Neural progenitor cell (in vitro differentiated cells): ENCODE measurements at regions not wholly inside any gene's neighbourhood (a gene's known extent, or its start where the extent isn't known, plus 50 kb on each side); places are given as distances from the start of the nearest gene placed in this dataset.

ENCODE experiments used
- DNase-seq: peaks from one replicate; pipeline ENCODE4 v3.0.0-alpha.2; 2016; ENCODE audit warnings: low spot score
- H2AFZ ChIP-seq: fragments of 200-600 bp; sonication (generic); replicated peaks from 2 replicates; pipeline ENCODE4 v1.6.1; 2016; ENCODE audit warnings: antibody characterized with exemption
- H3F3A ChIP-seq: fragments of 200-600 bp; sonication (generic); 2 replicates; pipeline ENCODE4 v1.6.1; 2016; ENCODE audit warnings: antibody characterized with exemption, low read depth
- H3K27ac ChIP-seq: fragments of 200-600 bp; sonication (generic); 2 replicates; pipeline ENCODE4 v1.5.1; 2016; ENCODE audit warnings: mild to moderate bottlenecking
- H3K27me3 ChIP-seq: fragments of 200-600 bp; sonication (generic); 2 replicates; pipeline ENCODE4 v1.6.1; 2016; ENCODE audit warnings: mild to moderate bottlenecking, moderate library complexity
- H3K36me3 ChIP-seq: fragments of 200-600 bp; sonication (generic); 2 replicates; pipeline ENCODE4 v1.5.1; 2016
- H3K4me1 ChIP-seq: fragments of 200-600 bp; sonication (generic); 2 replicates; pipeline ENCODE4 v1.6.1; 2016; ENCODE audit warnings: mixed run types
- H3K4me2 ChIP-seq: fragments of 200-600 bp; sonication (generic); 2 replicates; pipeline ENCODE4 v1.6.1; 2016
- H3K4me3 ChIP-seq: fragments of 200-600 bp; sonication (generic); 2 replicates; pipeline ENCODE4 v1.5.1; 2016
- H3K79me2 ChIP-seq: fragments of 200-600 bp; sonication (generic); 2 replicates; pipeline ENCODE4 v1.6.1; 2016; ENCODE audit warnings: low read depth
- H3K9ac ChIP-seq: fragments of 200-600 bp; sonication (generic); 2 replicates; pipeline ENCODE4 v1.6.1; 2016
- H3K9me3 ChIP-seq: fragments of 200-600 bp; sonication (generic); 2 replicates; pipeline ENCODE4 v1.5.1; 2016; ENCODE audit warnings: low read depth
- H4K20me1 ChIP-seq: fragments of 200-600 bp; sonication (generic); 2 replicates; pipeline ENCODE4 v1.6.1; 2016; ENCODE audit warnings: low read depth
- H3K27ac Mint-ChIP-seq: 3 replicates; pipeline ENCODE4 v1.8.0; 2021; ENCODE audit warnings: mixed read lengths
- H3K27me3 Mint-ChIP-seq: 2 replicates; pipeline ENCODE4 v1.8.0; 2022; ENCODE audit warnings: low read depth, mild to moderate bottlenecking, inconsistent platforms, moderate library complexity, mixed read lengths; ENCODE audit not compliant: insufficient read depth
- H3K36me3 Mint-ChIP-seq: 3 replicates; pipeline ENCODE4 v1.8.0; 2021; ENCODE audit warnings: mixed read lengths
- H3K4me1 Mint-ChIP-seq: 3 replicates; pipeline ENCODE4 v1.8.0; 2021; ENCODE audit warnings: mixed read lengths
- H3K4me3 Mint-ChIP-seq: 3 replicates; pipeline ENCODE4 v1.8.0; 2021; ENCODE audit warnings: mild to moderate bottlenecking, moderate library complexity, mixed read lengths
- H3K9me3 Mint-ChIP-seq: 3 replicates; pipeline ENCODE4 v1.8.0; 2020; ENCODE audit warnings: mixed read lengths
- CTCF ChIP-seq: fragments of 200-600 bp; sonication (generic); IDR thresholded peaks from 2 replicates; pipeline ENCODE4 v1.5.1; 2017; ENCODE audit warnings: antibody characterized with exemption, mild to moderate bottlenecking
- EZH2 ChIP-seq: fragments of 200-600 bp; sonication (generic); IDR thresholded peaks from 2 replicates; pipeline ENCODE4 v1.6.1; 2017; ENCODE audit warnings: antibody characterized with exemption, mild to moderate bottlenecking, moderate library complexity
- EZH2phosphoT487 ChIP-seq: fragments of 200-600 bp; sonication (generic); IDR thresholded peaks from 2 replicates; pipeline ENCODE4 v1.6.1; 2017; ENCODE audit warnings: antibody characterized with exemption

GRCh38 chr4:104815665-104816064, 321.0 kb upstream of the CXXC4 start:
- no peaks in the 10 kb centered on the region for H3K9me3 ChIP-seq
- no peaks in the 10 kb centered on the region for H3K79me2 ChIP-seq
- no peaks in the 10 kb centered on the region for H4K20me1 ChIP-seq
- H3K36me3 ChIP-seq = no peaks in the 10 kb centered on the region
- Mint-ChIP-seq H3K27me3 (peaks cover 2% of the 10 kb centered on the region), H3K4me3 (no peak overlapping the region), H3K9me3 (no peaks in the 10 kb centered on the region), H3K27ac (no peak overlapping the region), H3K4me1 (no peaks in the 10 kb centered on the region), H3K36me3 (no peaks in the 10 kb centered on the region)
- H3K27me3 ChIP-seq = no peaks in the 10 kb centered on the region
- no peak overlapping the region for H2AFZ ChIP-seq
- no peak overlapping the region for H3K4me3 ChIP-seq
- H3K9ac ChIP-seq = no peak overlapping the region
- H3F3A ChIP-seq = no peaks in the 10 kb centered on the region
- TF ChIP-seq CTCF (no peak), EZH2 (no peak), EZH2phosphoT487 (no peak)
- no peak for DNase-seq
- H3K4me1 ChIP-seq = no peaks in the 10 kb centered on the region
- no peak overlapping the region for H3K27ac ChIP-seq
- H3K4me2 ChIP-seq = no peak overlapping the region

GRCh38 chr4:104818579-104818978, 323.9 kb upstream of the CXXC4 start:
- no peaks in the 10 kb centered on the region for H3K36me3 ChIP-seq
- no peak overlapping the region for H2AFZ ChIP-seq
- Mint-ChIP-seq H3K4me3 (no peak overlapping the region), H3K36me3 (no peaks in the 10 kb centered on the region), H3K27me3 (no peaks in the 10 kb centered on the region), H3K9me3 (no peaks in the 10 kb centered on the region), H3K4me1 (no peaks in the 10 kb centered on the region), H3K27ac (no peak overlapping the region)
- H3F3A ChIP-seq = no peaks in the 10 kb centered on the region
- no peak for DNase-seq
- TF ChIP-seq EZH2phosphoT487 (no peak), CTCF (no peak), EZH2 (no peak)
- H3K79me2 ChIP-seq = no peaks in the 10 kb centered on the region
- H3K9me3 ChIP-seq = no peaks in the 10 kb centered on the region
- H3K4me2 ChIP-seq = no peak overlapping the region
- H4K20me1 ChIP-seq = no peaks in the 10 kb centered on the region
- no peaks in the 10 kb centered on the region for H3K4me1 ChIP-seq
- H3K27ac ChIP-seq = no peak overlapping the region
- H3K9ac ChIP-seq = no peak overlapping the region
- H3K4me3 ChIP-seq = no peak overlapping the region
- no peaks in the 10 kb centered on the region for H3K27me3 ChIP-seq

GRCh38 chr4:104826171-104826570, 320.5 kb upstream of the TET2 start:
- Histone ChIP-seq H4K20me1 (no peaks in the 10 kb centered on the region), H3K9ac (no peak overlapping the region), H3K4me3 (no peak overlapping the region), H2AFZ (no peak overlapping the region), H3K27me3 (no peaks in the 10 kb centered on the region), H3F3A (no peaks in the 10 kb centered on the region), H3K4me2 (no peak overlapping the region), H3K4me1 (no peaks in the 10 kb centered on the region), H3K9me3 (no peaks in the 10 kb centered on the region), H3K36me3 (no peaks in the 10 kb centered on the region), H3K79me2 (no peaks in the 10 kb centered on the region), H3K27ac (no peak overlapping the region)
- Mint-ChIP-seq H3K9me3 (no peaks in the 10 kb centered on the region), H3K4me3 (no peak overlapping the region), H3K27ac (no peak overlapping the region), H3K36me3 (no peaks in the 10 kb centered on the region), H3K27me3 (no peaks in the 10 kb centered on the region), H3K4me1 (peaks cover 5% of the 10 kb centered on the region)
- TF ChIP-seq CTCF (no peak), EZH2 (no peak), EZH2phosphoT487 (no peak)
- no peak for DNase-seq

GRCh38 chr4:104829761-104830160, 316.9 kb upstream of the TET2 start:
- Histone ChIP-seq H3K9me3 (no peaks in the 10 kb centered on the region), H3K4me2 (no peak overlapping the region), H3K4me1 (no peaks in the 10 kb centered on the region), H3F3A (no peaks in the 10 kb centered on the region), H3K4me3 (no peak overlapping the region), H3K79me2 (no peaks in the 10 kb centered on the region), H3K36me3 (no peaks in the 10 kb centered on the region), H3K27me3 (no peaks in the 10 kb centered on the region), H4K20me1 (no peaks in the 10 kb centered on the region), H3K27ac (no peak overlapping the region), H3K9ac (no peak overlapping the region), H2AFZ (no peak overlapping the region)
- Mint-ChIP-seq H3K36me3 (no peaks in the 10 kb centered on the region), H3K9me3 (no peaks in the 10 kb centered on the region), H3K27ac (no peak overlapping the region), H3K4me1 (peaks cover 5% of the 10 kb centered on the region), H3K4me3 (no peak overlapping the region), H3K27me3 (no peaks in the 10 kb centered on the region)
- no peak for DNase-seq
- TF ChIP-seq CTCF (no peak), EZH2 (no peak), EZH2phosphoT487 (no peak)
